ENCODE measurements at regions not wholly inside any gene's neighbourhood (a gene's known extent, or its start where the extent isn't known, plus 50 kb on each side); places are given as distances from the start of the nearest gene placed in this dataset.

DNA sequence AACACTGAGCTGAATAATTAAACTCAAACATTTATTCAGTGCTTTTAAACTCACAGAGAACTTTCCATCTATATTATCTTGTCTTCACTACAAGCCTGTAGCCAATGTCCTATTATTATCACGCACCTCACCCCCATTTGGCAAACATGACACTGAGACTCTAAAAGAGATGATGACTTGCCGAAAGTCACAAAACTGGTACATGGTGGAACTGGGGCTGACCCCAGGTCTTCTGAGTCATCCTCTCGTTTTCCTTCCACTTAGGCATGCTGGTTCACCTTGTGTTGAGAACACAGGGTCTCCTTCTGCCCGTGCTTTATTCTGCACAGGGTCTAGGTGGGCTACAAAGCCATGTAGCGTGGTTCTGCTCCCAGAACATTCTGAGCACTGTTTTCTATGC, 230.0 kb upstream of the MGAT5 start:
- TF ChIP-seq POLR2A (IDR thresholded peaks at IDR 0.05), result no peak
- TF ChIP-seq, protein P1, sequence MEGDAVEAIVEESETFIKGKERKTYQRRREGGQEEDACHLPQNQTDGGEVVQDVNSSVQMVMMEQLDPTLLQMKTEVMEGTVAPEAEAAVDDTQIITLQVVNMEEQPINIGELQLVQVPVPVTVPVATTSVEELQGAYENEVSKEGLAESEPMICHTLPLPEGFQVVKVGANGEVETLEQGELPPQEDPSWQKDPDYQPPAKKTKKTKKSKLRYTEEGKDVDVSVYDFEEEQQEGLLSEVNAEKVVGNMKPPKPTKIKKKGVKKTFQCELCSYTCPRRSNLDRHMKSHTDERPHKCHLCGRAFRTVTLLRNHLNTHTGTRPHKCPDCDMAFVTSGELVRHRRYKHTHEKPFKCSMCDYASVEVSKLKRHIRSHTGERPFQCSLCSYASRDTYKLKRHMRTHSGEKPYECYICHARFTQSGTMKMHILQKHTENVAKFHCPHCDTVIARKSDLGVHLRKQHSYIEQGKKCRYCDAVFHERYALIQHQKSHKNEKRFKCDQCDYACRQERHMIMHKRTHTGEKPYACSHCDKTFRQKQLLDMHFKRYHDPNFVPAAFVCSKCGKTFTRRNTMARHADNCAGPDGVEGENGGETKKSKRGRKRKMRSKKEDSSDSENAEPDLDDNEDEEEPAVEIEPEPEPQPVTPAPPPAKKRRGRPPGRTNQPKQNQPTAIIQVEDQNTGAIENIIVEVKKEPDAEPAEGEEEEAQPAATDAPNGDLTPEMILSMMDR (IDR thresholded peaks at IDR 0.05), result no peak
